GM18507 (cell line): ENCODE measurements at regions not wholly inside any gene's neighbourhood (a gene's known extent, or its start where the extent isn't known, plus 50 kb on each side); places are given as distances from the start of the nearest gene placed in this dataset.
"Not testable (repeated sequence)": the region's sequence is repeated elsewhere in the genome, so short reads cannot be mapped to it uniquely, and the experiment has no call there.

Experiments used
- DNase-seq: peaks from one replicate; pipeline ENCODE4 v3.0.0; 2011; ENCODE audit warnings: low read depth; ENCODE audit not compliant: insufficient read length; ENCODE audit errors: extremely low spot score
- FAIRE-seq: peaks from 2 replicates; lab custom pipeline; 2011; peaks lifted over from hg19 to GRCh38; lab: Jason Lieb, UNC

DNA sequence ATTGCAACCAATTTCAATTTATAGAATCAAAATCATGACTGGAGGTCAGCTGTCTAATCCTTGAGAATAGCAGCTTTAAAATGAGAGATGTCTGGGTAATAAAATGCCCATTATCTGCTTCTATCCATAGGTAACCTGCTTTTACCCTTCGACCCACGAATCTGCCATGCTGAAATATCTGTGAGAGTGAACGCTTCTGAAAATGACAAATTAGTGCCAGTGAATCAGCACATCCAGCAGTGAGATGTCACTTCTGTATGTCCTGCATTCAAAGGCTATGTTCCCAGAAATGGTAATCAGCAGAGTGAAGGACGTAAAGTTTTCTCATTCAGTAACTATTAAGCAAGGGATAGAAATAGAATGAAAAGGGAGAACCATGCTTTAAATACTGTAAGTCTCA is 532.4 kb upstream of the ITGA1 start:
- FAIRE-seq (no peak), DNase-seq (no peak)

DNA sequence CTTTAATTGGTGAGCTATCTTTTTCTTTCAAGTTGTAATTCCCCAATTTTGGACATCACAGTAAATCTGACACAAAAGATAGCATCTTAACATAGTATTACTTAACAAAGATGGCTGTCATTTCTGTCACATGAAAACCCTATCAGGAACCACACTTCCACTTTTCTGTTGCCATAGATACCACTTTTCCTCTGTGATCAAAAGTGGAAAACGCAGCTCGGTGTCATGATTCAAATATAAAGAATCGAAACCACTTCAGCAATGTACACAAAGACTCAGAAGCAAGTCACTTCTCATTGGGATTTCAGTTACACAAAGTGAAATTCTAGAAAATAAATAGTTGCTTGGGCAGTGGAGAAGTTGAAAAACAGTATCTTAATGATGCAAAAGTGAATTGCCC is 524.9 kb upstream of the ITGA1 start:
- FAIRE-seq (no peak), DNase-seq (no peak)

DNA sequence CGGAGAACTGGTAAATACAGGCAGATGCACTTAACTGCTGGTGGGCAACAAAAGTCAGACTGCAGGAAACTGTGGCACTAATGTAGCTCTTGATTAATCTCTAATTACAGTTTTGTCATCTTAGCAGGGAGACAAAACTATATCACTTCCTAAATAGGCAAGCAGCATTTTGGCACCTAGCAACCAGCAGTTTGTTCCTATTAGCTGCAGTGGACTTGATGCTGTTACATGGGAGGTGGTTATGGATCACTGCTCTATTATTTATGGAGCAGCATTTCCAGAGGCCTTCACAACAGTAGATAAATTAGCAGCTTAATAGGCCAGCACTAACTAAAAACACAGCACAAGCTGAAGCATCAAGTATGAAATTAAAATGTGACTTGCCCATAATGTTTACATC is 518.3 kb upstream of the ITGA1 start:
- FAIRE-seq (no peak), DNase-seq (no peak)

DNA sequence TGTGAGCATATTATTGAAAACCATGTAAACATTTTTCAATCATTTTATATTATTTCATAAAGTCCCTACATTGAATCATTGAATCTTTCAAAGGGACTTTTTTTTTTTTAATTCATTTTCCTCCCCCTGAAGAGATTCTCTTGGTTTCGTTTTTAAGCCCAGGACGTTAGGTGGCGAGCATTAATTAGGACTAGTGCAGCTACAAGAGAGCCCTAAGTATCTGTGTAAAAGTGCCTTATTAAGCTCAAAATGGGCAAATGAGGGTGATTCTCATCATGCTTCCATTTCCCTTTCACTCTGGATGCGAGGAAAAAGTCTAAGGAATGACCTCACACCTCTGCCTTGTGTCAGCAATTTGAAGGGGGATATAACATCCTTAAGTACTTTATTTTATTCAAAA is 517.9 kb upstream of the ITGA1 start:
- FAIRE-seq (no peak), DNase-seq (no peak)

DNA sequence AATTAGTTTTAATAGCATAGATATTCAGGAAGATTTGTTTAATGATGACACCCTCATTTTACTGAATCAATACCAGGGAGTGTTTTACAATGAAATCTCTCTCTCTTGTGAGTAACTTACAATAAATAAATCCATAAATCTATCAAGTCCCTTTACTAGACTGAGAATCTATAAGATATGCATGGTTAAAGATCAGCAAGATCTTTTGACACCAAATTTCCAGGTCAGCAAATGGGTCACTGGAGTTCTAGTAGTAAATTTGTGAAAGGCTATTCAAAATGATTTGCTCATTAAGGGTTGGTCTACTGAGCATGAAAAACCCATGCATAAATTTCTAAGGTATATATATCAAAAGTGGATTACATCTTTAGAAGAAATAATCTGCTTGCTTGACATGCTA is 512.1 kb upstream of the ITGA1 start:
- FAIRE-seq (no peak), DNase-seq (no peak)

DNA sequence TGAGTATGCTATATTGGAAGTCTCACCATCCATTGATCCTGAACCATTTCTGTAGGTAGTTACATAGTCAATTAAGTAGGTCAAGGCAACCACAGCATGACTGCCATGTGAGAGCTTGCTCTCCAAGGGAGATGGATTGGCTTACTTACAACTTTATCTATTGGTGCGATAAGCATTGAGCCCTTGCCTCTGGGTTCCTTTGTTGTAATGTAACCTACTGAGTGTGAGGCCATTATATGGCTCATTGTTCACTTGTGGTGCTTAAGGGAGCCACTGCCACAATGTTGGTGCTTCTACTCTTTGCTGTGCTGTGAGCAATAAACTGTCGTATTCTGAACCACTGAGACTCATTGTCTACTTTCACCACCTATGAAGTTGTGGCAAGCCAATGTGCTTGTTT is 510.6 kb upstream of the ITGA1 start:
- DNase-seq (no peak), FAIRE-seq (no peak)

- no peak for DNase-seq
- FAIRE-seq, result no peak
Observed at GRCh38 chr5:52282647-52283046, 505.1 kb upstream of the ITGA1 start.

DNA sequence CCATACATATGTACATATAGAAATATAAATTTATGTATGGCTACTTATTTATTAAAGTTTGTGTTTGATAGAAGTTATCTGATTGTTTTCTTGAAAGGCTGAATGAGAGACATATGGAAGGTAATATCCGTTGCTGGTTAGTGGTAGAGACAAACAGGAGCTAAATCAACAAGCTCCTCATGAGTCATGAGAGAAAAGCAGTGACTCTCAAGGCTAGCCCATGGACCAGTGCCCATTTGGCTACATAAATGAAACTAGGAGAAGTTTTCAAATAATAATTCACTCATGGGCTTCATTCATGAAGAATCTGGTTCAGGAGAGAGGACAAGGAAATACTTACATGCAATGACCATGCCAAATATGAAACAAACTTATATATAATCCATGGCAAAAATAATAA is 504.5 kb upstream of the ITGA1 start:
- DNase-seq (no peak), FAIRE-seq (no peak)

GRCh38 chr5:52300703-52301372 is 486.9 kb upstream of the ITGA1 start:
- no peak for FAIRE-seq
- DNase-seq, result no peak

- not testable (repeated sequence) for DNase-seq, FAIRE-seq
Observed at GRCh38 chr5:52304816-52305215, 482.9 kb upstream of the ITGA1 start.

GRCh38 chr5:52328220-52328806 is 459.4 kb upstream of the ITGA1 start:
- FAIRE-seq (no peak), DNase-seq (no peak)

DNA sequence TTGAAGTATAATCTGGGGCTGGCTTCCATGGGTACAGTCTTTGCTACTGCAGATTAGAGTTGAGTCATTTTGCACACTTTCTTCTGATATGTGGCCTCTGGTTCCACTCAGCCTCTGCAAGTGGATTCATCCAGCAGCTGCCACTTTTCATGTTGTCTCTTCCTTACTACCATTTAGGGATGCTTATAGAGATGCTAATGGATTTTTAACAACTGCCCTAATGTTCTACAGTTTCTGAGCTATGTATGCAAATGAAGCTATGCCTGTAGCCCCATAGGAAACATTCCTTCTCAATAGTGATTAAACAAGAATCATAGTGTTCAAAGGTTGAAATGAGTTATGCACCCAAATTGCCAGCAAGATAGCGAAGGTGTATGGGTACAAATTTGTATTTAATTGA is 456.0 kb upstream of the ITGA1 start:
- no peak for DNase-seq
- no peak for FAIRE-seq

- FAIRE-seq (no peak), DNase-seq (no peak)
Observed at GRCh38 chr5:52334367-52334766, 453.3 kb upstream of the ITGA1 start.

GRCh38 chr5:52339285-52339684 is 448.4 kb upstream of the ITGA1 start:
- FAIRE-seq (no peak), DNase-seq (no peak)

DNA sequence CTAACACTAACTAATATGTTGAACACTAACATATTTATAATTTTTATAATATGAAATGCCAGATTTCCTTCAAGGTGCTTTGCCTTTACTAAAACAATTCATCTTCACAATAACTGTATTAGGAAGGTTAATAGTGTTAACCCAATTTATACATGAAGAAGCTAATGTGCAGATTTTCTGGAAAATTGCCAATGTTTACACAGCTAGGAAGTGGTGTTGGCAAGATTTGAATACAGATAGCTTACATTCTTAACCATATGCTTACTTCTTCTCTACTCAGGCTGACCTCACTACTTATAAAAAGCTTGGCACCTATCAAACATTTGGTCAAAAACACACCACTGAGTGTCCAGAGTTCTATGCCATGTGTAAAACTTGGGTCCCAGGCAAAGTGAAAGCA is 445.4 kb upstream of the ITGA1 start:
- no peak for FAIRE-seq

GRCh38 chr5:52356311-52356918 is 431.3 kb upstream of the ITGA1 start:
- FAIRE-seq (no peak), DNase-seq (no peak)

More for the DNA sequence above, 445.4 kb upstream of the ITGA1 start:
- no peak for DNase-seq

- DNase-seq (no peak), FAIRE-seq (no peak)
Observed at GRCh38 chr5:52359261-52359660, 428.5 kb upstream of the ITGA1 start.

- FAIRE-seq (no peak), DNase-seq (no peak)
Observed at GRCh38 chr5:52360985-52361384, 426.7 kb upstream of the ITGA1 start.

- no peak for FAIRE-seq
- DNase-seq, result no peak
Observed at GRCh38 chr5:52374286-52374685, 413.4 kb upstream of the ITGA1 start.

GRCh38 chr5:52375969-52376368 is 411.7 kb upstream of the ITGA1 start:
- no peak for FAIRE-seq
- DNase-seq, result no peak

DNA sequence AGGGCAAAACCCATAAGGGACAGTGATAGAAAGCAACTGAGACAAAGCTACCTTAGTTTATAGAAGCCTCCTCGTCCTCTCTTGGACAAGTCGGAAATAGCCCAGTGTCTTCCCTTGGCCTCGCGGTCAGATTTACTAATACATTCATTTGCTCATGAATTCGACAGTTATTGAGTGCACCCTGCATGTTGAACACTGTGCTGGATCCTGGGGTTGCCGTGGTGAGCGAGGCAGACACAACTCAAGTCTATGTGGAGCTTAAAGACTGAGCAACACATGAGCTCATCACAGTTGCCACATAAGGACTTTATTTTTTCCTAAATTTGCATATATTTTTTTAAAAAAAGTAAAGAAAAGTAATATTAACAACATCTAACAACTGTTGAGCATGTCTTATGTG is 411.1 kb upstream of the ITGA1 start:
- FAIRE-seq, result no peak
- no peak for DNase-seq
